SU-DHL-6 (cell line): ENCODE measurements at regions not wholly inside any gene's neighbourhood (a gene's known extent, or its start where the extent isn't known, plus 50 kb on each side); places are given as distances from the start of the nearest gene placed in this dataset.

Source experiments
- H2AFZ ChIP-seq: fragments of 200-600 bp; sonication (generic); 2 replicates; pipeline ENCODE4 v1.6.1; 2014; ENCODE audit warnings: low read depth, mild to moderate bottlenecking, moderate library complexity, mixed read lengths, antibody characterized with exemption, low read length; ENCODE audit not compliant: severe bottlenecking
- H3F3A ChIP-seq: fragments of 200-600 bp; shearing (Covaris generic); 2 replicates; pipeline ENCODE4 v1.6.0; 2016; ENCODE audit warnings: antibody characterized with exemption, mild to moderate bottlenecking; ENCODE audit not compliant: insufficient read depth
- H3K27ac ChIP-seq: fragments of 200-600 bp; sonication (generic); 2 replicates; pipeline ENCODE4 v1.5.1; 2016; ENCODE audit warnings: low read depth, mild to moderate bottlenecking, low read length, moderate library complexity, mixed read lengths
- H3K27me3 ChIP-seq: fragments of 200-600 bp; sonication (generic), shearing (Covaris generic); 2 replicates; pipeline ENCODE4 v1.6.0; 2014; ENCODE audit warnings: mild to moderate bottlenecking, low read length
- H3K36me3 ChIP-seq: fragments of 200-600 bp; sonication (generic); 2 replicates; pipeline ENCODE4 v1.6.1; 2014; ENCODE audit warnings: mild to moderate bottlenecking, low read length, mixed read lengths
- H3K4me2 ChIP-seq: fragments of 300-600, 200-600 bp; shearing (Covaris generic), sonication (generic); 2 replicates; pipeline ENCODE4 v1.6.0; 2014; ENCODE audit warnings: low read length, low read depth, mild to moderate bottlenecking; ENCODE audit not compliant: poor library complexity, severe bottlenecking
- H3K4me3 ChIP-seq: fragments of 200-600 bp; sonication (generic); 2 replicates; pipeline ENCODE4 v1.5.1; 2014; ENCODE audit warnings: antibody characterized with exemption, low read length, mild to moderate bottlenecking, mixed read lengths; ENCODE audit not compliant: insufficient read depth, poor library complexity, severe bottlenecking
- H3K79me2 ChIP-seq: fragments of 200-600 bp; sonication (generic); 2 replicates; pipeline ENCODE4 v1.6.1; 2014; ENCODE audit warnings: mild to moderate bottlenecking, low read length, moderate library complexity; ENCODE audit not compliant: insufficient read depth
- H3K9ac ChIP-seq: fragments of 200-600 bp; sonication (generic); 2 replicates; pipeline ENCODE4 v1.7.0; 2014; ENCODE audit warnings: mild to moderate bottlenecking, low read length
- H3K9me2 ChIP-seq: fragments of 200-600 bp; sonication (generic); replicated peaks from 2 replicates; pipeline ENCODE4 v1.6.1; 2014; ENCODE audit warnings: low read length; ENCODE audit not compliant: insufficient read depth
- H3K9me3 ChIP-seq: fragments of 200-600 bp; sonication (generic); 2 replicates; pipeline ENCODE4 v1.6.1; 2014; ENCODE audit warnings: low read length, mixed read lengths; ENCODE audit not compliant: insufficient read depth
- H4K20me1 ChIP-seq: fragments of 200-600 bp; sonication (generic); 2 replicates; pipeline ENCODE4 v1.6.1; 2014; ENCODE audit warnings: low read depth, mild to moderate bottlenecking, antibody characterized with exemption, low read length, moderate library complexity, mixed read lengths
- EZH2phosphoT487 ChIP-seq: fragments of 200-600 bp; sonication (generic), shearing (Covaris generic); conservative IDR thresholded peaks from 2 replicates; pipeline ENCODE4 v1.6.1; 2018; ENCODE audit warnings: mild to moderate bottlenecking, antibody characterized with exemption, low read length, moderate library complexity, mixed read lengths
- TF ChIP-seq, protein P1 (sequence below): fragments of 200-600 bp; sonication (generic); IDR thresholded peaks from one replicate; pipeline ENCODE4 v1.5.1; 2017; ENCODE audit warnings: antibody characterized with exemption, mild to moderate bottlenecking, low read length, moderate library complexity; ENCODE audit not compliant: insufficient read depth, poor library complexity, severe bottlenecking

DNA sequence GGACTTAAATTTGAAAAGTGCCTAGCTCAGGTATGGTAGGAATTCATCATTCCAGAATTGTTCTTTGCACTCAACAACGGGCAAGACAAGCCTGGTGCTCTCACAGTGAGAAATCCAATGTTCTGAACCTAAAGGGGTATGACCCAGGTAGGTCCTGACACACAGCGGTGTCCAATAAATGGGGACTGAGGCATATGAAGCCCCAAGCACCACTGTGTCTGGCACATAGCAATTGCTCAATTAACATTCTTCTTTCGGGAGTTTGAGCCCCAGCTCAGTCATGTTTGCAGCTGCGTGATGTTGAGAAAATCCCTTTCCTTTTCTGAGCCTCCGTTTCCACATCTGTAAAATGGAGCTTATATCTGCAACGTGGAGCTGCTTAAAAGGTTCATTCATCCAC, 535.8 kb downstream of the MIAT start:
- Histone ChIP-seq H3K79me2 (no peaks in the 10 kb centered on the region), H3K9me3 (no peaks in the 10 kb centered on the region), H3K27me3 (no peaks in the 10 kb centered on the region), H3K4me2 (no peak overlapping the region), H3K4me3 (no peak overlapping the region), H3K9me2 (no peaks in the 10 kb centered on the region), H3K9ac (no peak overlapping the region), H3K36me3 (no peaks in the 10 kb centered on the region), H3F3A (no peaks in the 10 kb centered on the region), H3K27ac (no peak overlapping the region), H4K20me1 (no peaks in the 10 kb centered on the region), H2AFZ (no peak overlapping the region)
- no peak for TF ChIP-seq EZH2phosphoT487
- TF ChIP-seq, protein P1, sequence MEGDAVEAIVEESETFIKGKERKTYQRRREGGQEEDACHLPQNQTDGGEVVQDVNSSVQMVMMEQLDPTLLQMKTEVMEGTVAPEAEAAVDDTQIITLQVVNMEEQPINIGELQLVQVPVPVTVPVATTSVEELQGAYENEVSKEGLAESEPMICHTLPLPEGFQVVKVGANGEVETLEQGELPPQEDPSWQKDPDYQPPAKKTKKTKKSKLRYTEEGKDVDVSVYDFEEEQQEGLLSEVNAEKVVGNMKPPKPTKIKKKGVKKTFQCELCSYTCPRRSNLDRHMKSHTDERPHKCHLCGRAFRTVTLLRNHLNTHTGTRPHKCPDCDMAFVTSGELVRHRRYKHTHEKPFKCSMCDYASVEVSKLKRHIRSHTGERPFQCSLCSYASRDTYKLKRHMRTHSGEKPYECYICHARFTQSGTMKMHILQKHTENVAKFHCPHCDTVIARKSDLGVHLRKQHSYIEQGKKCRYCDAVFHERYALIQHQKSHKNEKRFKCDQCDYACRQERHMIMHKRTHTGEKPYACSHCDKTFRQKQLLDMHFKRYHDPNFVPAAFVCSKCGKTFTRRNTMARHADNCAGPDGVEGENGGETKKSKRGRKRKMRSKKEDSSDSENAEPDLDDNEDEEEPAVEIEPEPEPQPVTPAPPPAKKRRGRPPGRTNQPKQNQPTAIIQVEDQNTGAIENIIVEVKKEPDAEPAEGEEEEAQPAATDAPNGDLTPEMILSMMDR: no peak

DNA sequence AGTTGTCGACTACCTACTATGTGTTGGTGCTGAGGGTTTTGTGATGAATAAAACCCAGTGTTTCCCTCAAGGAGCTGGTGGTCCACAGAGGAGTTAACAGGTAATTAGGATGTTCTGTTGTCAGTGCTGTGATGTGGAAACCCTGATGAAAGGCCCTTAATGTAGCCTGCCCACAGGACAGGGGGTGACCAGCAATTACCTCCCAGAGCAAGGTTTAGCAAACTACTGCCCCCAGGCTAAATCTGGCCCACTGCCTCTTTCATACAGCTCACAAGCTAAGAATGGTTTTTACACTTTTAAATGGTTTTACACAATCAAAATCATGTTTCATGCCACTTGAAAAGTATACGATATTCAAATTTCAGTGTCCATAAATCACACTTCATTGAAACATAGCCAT, 536.2 kb downstream of the MIAT start:
- Histone ChIP-seq H3K9me3 (no peaks in the 10 kb centered on the region), H3K4me2 (no peak overlapping the region), H3K27ac (no peak overlapping the region), H3F3A (no peaks in the 10 kb centered on the region), H2AFZ (no peak overlapping the region), H4K20me1 (no peaks in the 10 kb centered on the region), H3K9ac (no peak overlapping the region), H3K9me2 (no peaks in the 10 kb centered on the region), H3K27me3 (no peaks in the 10 kb centered on the region), H3K36me3 (no peaks in the 10 kb centered on the region), H3K79me2 (no peaks in the 10 kb centered on the region), H3K4me3 (no peak overlapping the region)
- TF ChIP-seq EZH2phosphoT487: no peak
- TF ChIP-seq, protein P1: no peak

DNA sequence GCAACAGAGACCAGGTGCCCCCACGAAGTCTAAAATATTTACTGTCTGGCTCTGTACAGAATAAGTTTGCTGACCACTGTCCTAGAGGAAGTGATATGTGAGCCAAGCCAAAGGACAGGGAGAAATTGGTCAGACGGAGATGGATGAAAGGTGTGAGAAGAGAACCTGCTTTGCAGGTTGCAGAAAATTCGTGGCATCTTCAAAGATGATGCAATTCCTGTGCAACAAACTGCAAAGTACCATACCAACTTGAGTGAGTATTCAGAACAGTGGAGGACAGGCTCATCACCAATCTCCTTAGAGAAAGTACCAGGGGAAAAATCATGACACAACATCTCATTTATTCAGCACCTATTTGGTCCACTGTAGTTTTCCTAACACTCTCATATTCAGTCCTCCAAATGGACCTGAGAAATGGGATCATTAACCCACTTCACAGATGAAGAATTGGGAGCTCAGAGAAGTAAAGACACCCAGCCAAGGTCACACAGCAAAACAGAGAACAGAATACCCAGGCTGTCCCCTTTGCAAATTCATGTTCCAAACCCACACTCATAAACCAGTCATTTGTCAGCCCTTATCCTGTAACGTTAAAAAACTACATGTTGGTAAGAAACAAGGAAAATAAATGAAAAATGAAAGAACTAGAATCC, 536.8 kb downstream of the MIAT start:
- Histone ChIP-seq H3K27ac (no peak overlapping the region), H3F3A (no peaks in the 10 kb centered on the region), H3K4me3 (no peak overlapping the region), H3K79me2 (no peaks in the 10 kb centered on the region), H3K9me2 (no peaks in the 10 kb centered on the region), H3K9ac (no peak overlapping the region), H2AFZ (no peak overlapping the region), H3K9me3 (no peaks in the 10 kb centered on the region), H3K27me3 (no peaks in the 10 kb centered on the region), H3K4me2 (no peak overlapping the region), H4K20me1 (no peaks in the 10 kb centered on the region), H3K36me3 (no peaks in the 10 kb centered on the region)
- no peak for TF ChIP-seq EZH2phosphoT487
- TF ChIP-seq, protein P1: no peak
